Lung (tissue), 11 donors: ENCODE measurements at regions not wholly inside any gene's neighbourhood (a gene's known extent, or its start where the extent isn't known, plus 50 kb on each side); places are given as distances from the start of the nearest gene placed in this dataset.

Experiments
- ATAC-seq: fragments of 200-7000 bp; cut with Tn5 transposase; one replicate; pipeline ENCODE4 v1.9.1; 2020; ENCODE audit warnings: moderate number of reproducible peaks; ENCODE audit not compliant: insufficient read depth, low FRiP score
- DNase-seq, 3 donors: peaks; one replicate each; pipeline ENCODE4 v3.0.0-alpha.2; 2013 to 2017
- H3K27ac ChIP-seq, 2 donors: one replicate each; pipeline ENCODE4 v1.5.1; 2013; ENCODE audit warnings: mild to moderate bottlenecking in 2 of 2, moderate library complexity in 2 of 2, control low read depth in 1 of 2, inconsistent platforms in 1 of 2, low read depth in 1 of 2, low read length in 1 of 2
- H3K27me3 ChIP-seq, 3 donors: one replicate each; pipeline ENCODE4 v1.5.1; 2013; ENCODE audit warnings: low read length in 2 of 3; ENCODE audit not compliant: control insufficient read depth in 3 of 3, insufficient read depth in 3 of 3
- H3K36me3 ChIP-seq, 4 donors: one replicate each; pipeline ENCODE4 v1.5.1; 2013; ENCODE audit warnings: low read length in 4 of 4, mild to moderate bottlenecking in 1 of 4, moderate library complexity in 1 of 4; ENCODE audit not compliant: control insufficient read depth in 4 of 4, insufficient read depth in 4 of 4
- H3K4me1 ChIP-seq, 5 donors: one replicate each; pipeline ENCODE4 v1.5.1; 2013; ENCODE audit warnings: low read length in 5 of 5, mild to moderate bottlenecking in 2 of 5, moderate library complexity in 1 of 5; ENCODE audit not compliant: control insufficient read depth in 5 of 5, insufficient read depth in 5 of 5
- H3K4me3 ChIP-seq: one replicate; pipeline ENCODE4 v1.5.1; 2013; ENCODE audit warnings: mild to moderate bottlenecking, control low read depth, moderate library complexity
- H3K9ac ChIP-seq, 2 donors: one replicate each; pipeline ENCODE4 v1.5.1; 2013; ENCODE audit warnings: low read length in 2 of 2, control low read depth in 1 of 2; ENCODE audit not compliant: insufficient read depth in 1 of 2
- H3K9me3 ChIP-seq, 4 donors: one replicate each; pipeline ENCODE4 v1.5.1; 2013; ENCODE audit warnings: low read length in 3 of 4, mild to moderate bottlenecking in 1 of 4, moderate library complexity in 1 of 4; ENCODE audit not compliant: control insufficient read depth in 4 of 4, insufficient read depth in 3 of 4
- CTCF ChIP-seq: IDR thresholded peaks from 2 replicates; pipeline ENCODE4 v1.5.1; 2012; ENCODE audit warnings: mild to moderate bottlenecking; ENCODE audit errors: control extremely low read depth, extremely low read depth
- WGBS, 2 donors: extraction: QIAGEN DNeasy Blood & Tissue Kit; methylation state at CpG; one replicate each; pipeline ENCODE4 v1.1.7; 2013; 5-methylcytosine and 5-hydroxymethylcytosine counted together
- donor health status: control.
- donor health status: control.
- donor health status: Bipolar disorder and iron deficiency.
- donor health status: healthy.
- donor health status: DM: yes; HTN: yes; CAD: no.

- 70 to 88% methylated on average over 2 of the region's 2 CpGs for WGBS, 2 donors
- Histone ChIP-seq H3K4me1 (no peaks in the 10 kb centered on the region), H3K27ac (no peak overlapping the region), H3K4me3 (no peak overlapping the region), H3K36me3 (no peaks in the 10 kb centered on the region), H3K9ac (no peak overlapping the region), H3K27me3 (no peaks in the 10 kb centered on the region), H3K9me3 (no peaks in the 10 kb centered on the region)
- DNase-seq: no peak
- ATAC-seq: no peak
- no peak for TF ChIP-seq CTCF
Measured at GRCh38 chr10:109624939-109625338, 298.4 kb downstream of the XPNPEP1 start.

- no peaks in the 10 kb centered on the region for H3K27me3 ChIP-seq
- no peaks in the 10 kb centered on the region for H3K9me3 ChIP-seq
- no peaks in the 10 kb centered on the region for H3K4me1 ChIP-seq
- no peaks in the 10 kb centered on the region for H3K36me3 ChIP-seq
- H3K4me3 ChIP-seq: no peak overlapping the region
- H3K9ac ChIP-seq: no peak overlapping the region
- H3K27ac ChIP-seq: no peak overlapping the region
- ATAC-seq (no peak), DNase-seq (no peak)
- TF ChIP-seq CTCF: no peak
- 81 to 90% methylated on average over 3 of the region's 3 CpGs for WGBS, 2 donors
Measured at GRCh38 chr10:109622566-109622965, 300.7 kb downstream of the XPNPEP1 start.

- ATAC-seq (no peak), DNase-seq (no peak)
- no peak for TF ChIP-seq CTCF
- H3K4me1 ChIP-seq: no peaks in the 10 kb centered on the region
- no peak overlapping the region for H3K9ac ChIP-seq
- 48 to 49% methylated on average over 3 of the region's 3 CpGs for WGBS, 2 donors
- no peaks in the 10 kb centered on the region for H3K36me3 ChIP-seq
- H3K4me3 ChIP-seq: no peak overlapping the region
- H3K27me3 ChIP-seq: no peaks in the 10 kb centered on the region
- no peak overlapping the region for H3K27ac ChIP-seq
- no peaks in the 10 kb centered on the region for H3K9me3 ChIP-seq
Measured at GRCh38 chr10:109620396-109620795, 302.9 kb downstream of the XPNPEP1 start.

- H3K27ac ChIP-seq: no peak overlapping the region
- H3K4me1 ChIP-seq: no peaks in the 10 kb centered on the region
- ATAC-seq: no peak
- WGBS, 2 donors: 86 to 93% methylated on average over 1 of the region's 1 CpG
- no peak for TF ChIP-seq CTCF
- no peak overlapping the region for H3K9ac ChIP-seq
- H3K36me3 ChIP-seq: no peaks in the 10 kb centered on the region
- no peak overlapping the region for H3K4me3 ChIP-seq
- no peaks in the 10 kb centered on the region for H3K9me3 ChIP-seq
- no peaks in the 10 kb centered on the region for H3K27me3 ChIP-seq
- DNase-seq: no peak
Measured at GRCh38 chr10:109619914-109620313, 303.4 kb downstream of the XPNPEP1 start.
